SK-N-SH treated with all-trans-retinoic acid at 6 μM for 48 hours (cell line): ENCODE measurements at regions not wholly inside any gene's neighbourhood (a gene's known extent, or its start where the extent isn't known, plus 50 kb on each side); places are given as distances from the start of the nearest gene placed in this dataset.

Source experiments
- CREB5 ChIP-seq: fragments of 250-450 bp; sonication (Bioruptor Pico); IDR thresholded peaks from 2 replicates; pipeline ENCODE4 v1.5.1; 2020; ENCODE audit warnings: low read depth, mild to moderate bottlenecking, moderate library complexity
- ISL1 ChIP-seq: fragments of 250-450 bp; sonication (Bioruptor Pico); IDR thresholded peaks from 2 replicates; pipeline ENCODE4 v2.1.2; 2022; ENCODE audit warnings: mild to moderate bottlenecking, moderate library complexity
- OSR1 ChIP-seq: fragments of 250-450 bp; sonication (Bioruptor Pico); IDR thresholded peaks from 2 replicates; pipeline ENCODE4 v1.8.0; 2022; ENCODE audit warnings: moderate library complexity, mild to moderate bottlenecking, inconsistent platforms
- PPARA ChIP-seq: fragments of 250-450 bp; sonication (Bioruptor Pico); IDR thresholded peaks from 2 replicates; pipeline ENCODE4 v1.5.0; 2020; ENCODE audit warnings: mild to moderate bottlenecking, borderline replicate concordance
- ZFP30 ChIP-seq: fragments of 450-650 bp; formaldehyde crosslinking; IDR thresholded peaks from 2 replicates; pipeline ENCODE4 v1.5.0; 2022; ENCODE audit warnings: mild to moderate bottlenecking, moderate library complexity
- ZNF70 ChIP-seq: fragments of 450-650 bp; formaldehyde crosslinking; IDR thresholded peaks from 2 replicates; pipeline ENCODE4 v1.5.0; 2020; ENCODE audit warnings: mild to moderate bottlenecking, moderate library complexity

GRCh38 chr4:29151584-29151983, 1568.6 kb upstream of the PCDH7 start:
- TF ChIP-seq ISL1 (CRISPR knock-in tag) (no peak), ZNF70 (CRISPR knock-in tag) (no peak), PPARA (CRISPR knock-in tag) (no peak), ZFP30 (no peak), OSR1 (CRISPR knock-in tag) (no peak), CREB5 (no peak)
